H9 (cell line): ENCODE measurements at regions not wholly inside any gene's neighbourhood (a gene's known extent, or its start where the extent isn't known, plus 50 kb on each side); places are given as distances from the start of the nearest gene placed in this dataset.
A peak's percentile ranks its signal among the peaks of the same experiment; 100 is the strongest.

Source experiments
- DNase-seq: peaks from one replicate; pipeline ENCODE4 v3.0.0-alpha.2; 2017
- H2AFZ ChIP-seq: one replicate; pipeline ENCODE4 v1.6.1; 2013; ENCODE audit warnings: mild to moderate bottlenecking, low read length, control low read depth, moderate library complexity
- H2AK5ac ChIP-seq: 2 replicates; pipeline ENCODE4 v1.6.1; 2013; ENCODE audit warnings: low read length, control low read depth, mixed read lengths; ENCODE audit not compliant: insufficient read length
- H2BK120ac ChIP-seq: one replicate; pipeline ENCODE4 v1.6.1; 2013; ENCODE audit warnings: low read depth, mild to moderate bottlenecking, low read length, control low read depth, inconsistent platforms; ENCODE audit not compliant: poor library complexity, severe bottlenecking
- H2BK12ac ChIP-seq: 2 replicates; pipeline ENCODE4 v1.6.1; 2013; ENCODE audit warnings: low read length, control low read depth, mixed read lengths, low read depth; ENCODE audit not compliant: insufficient read length
- H2BK15ac ChIP-seq: 2 replicates; pipeline ENCODE4 v1.6.1; 2013; ENCODE audit warnings: low read depth, low read length, control low read depth
- H2BK20ac ChIP-seq: one replicate; pipeline ENCODE4 v1.6.1; 2013; ENCODE audit warnings: low read depth, mild to moderate bottlenecking, low read length, control low read depth, inconsistent platforms; ENCODE audit not compliant: poor library complexity, severe bottlenecking
- H2BK5ac ChIP-seq: 2 replicates; pipeline ENCODE4 v1.6.1; 2013; ENCODE audit warnings: low read length, control low read depth, mixed read lengths; ENCODE audit not compliant: insufficient read length
- H3K14ac ChIP-seq: 2 replicates; pipeline ENCODE4 v1.6.1; 2013; ENCODE audit warnings: low read length, control low read depth; ENCODE audit not compliant: insufficient read depth
- H3K18ac ChIP-seq: 2 replicates; pipeline ENCODE4 v1.6.1; 2013; ENCODE audit warnings: low read depth, mild to moderate bottlenecking, mixed read lengths, low read length, control low read depth; ENCODE audit not compliant: insufficient read length
- H3K23ac ChIP-seq: 2 replicates; pipeline ENCODE4 v1.6.1; 2013; ENCODE audit warnings: low read length, control low read depth, mixed read lengths, low read depth; ENCODE audit not compliant: insufficient read length
- H3K23me2 ChIP-seq: 2 replicates; pipeline ENCODE4 v1.6.1; 2013; ENCODE audit warnings: low read depth, mild to moderate bottlenecking, mixed read lengths, low read length, control low read depth; ENCODE audit not compliant: insufficient read length, poor library complexity, severe bottlenecking
- H3K27ac ChIP-seq: 2 replicates; pipeline ENCODE4 v1.5.1; 2013; ENCODE audit warnings: low read length, control low read depth, mixed read lengths, low read depth; ENCODE audit not compliant: insufficient read length
- H3K27me3 ChIP-seq: 2 replicates; pipeline ENCODE4 v1.6.1; 2013; ENCODE audit warnings: low read length, control low read depth, inconsistent platforms; ENCODE audit not compliant: insufficient read depth
- H3K4ac ChIP-seq: 2 replicates; pipeline ENCODE4 v1.6.1; 2013; ENCODE audit warnings: low read depth, mild to moderate bottlenecking, control low read depth, inconsistent platforms, low read length, moderate library complexity
- H3K4me1 ChIP-seq: 2 replicates; pipeline ENCODE4 v1.6.1; 2013; ENCODE audit warnings: low read length, control low read depth, inconsistent platforms; ENCODE audit not compliant: insufficient read depth
- H3K4me2 ChIP-seq: 2 replicates; pipeline ENCODE4 v1.6.1; 2013; ENCODE audit warnings: low read length, control low read depth, mixed read lengths; ENCODE audit not compliant: insufficient read length, insufficient read depth
- H3K56ac ChIP-seq: 2 replicates; pipeline ENCODE4 v1.6.1; 2013; ENCODE audit warnings: low read depth, mild to moderate bottlenecking, mixed read lengths, low read length, control low read depth; ENCODE audit not compliant: insufficient read length
- H3K79me1 ChIP-seq: 2 replicates; pipeline ENCODE4 v1.6.1; 2013; ENCODE audit warnings: low read depth, mild to moderate bottlenecking, moderate library complexity, low read length, control low read depth, inconsistent platforms; ENCODE audit not compliant: insufficient read depth, poor library complexity, severe bottlenecking
- H3K79me2 ChIP-seq: 2 replicates; pipeline ENCODE4 v1.6.1; 2013; ENCODE audit warnings: low read length, control low read depth, inconsistent platforms; ENCODE audit not compliant: insufficient read depth
- H3K9ac ChIP-seq: 2 replicates; pipeline ENCODE4 v1.6.1; 2013; ENCODE audit warnings: low read length, control low read depth, mixed read lengths; ENCODE audit not compliant: insufficient read length; ENCODE audit errors: extremely low read depth
- H3K9me3 ChIP-seq: one replicate; pipeline ENCODE4 v1.6.1; 2013; ENCODE audit warnings: low read depth, low read length, inconsistent platforms; ENCODE audit not compliant: control insufficient read depth
- H3T11ph ChIP-seq: one replicate; pipeline ENCODE4 v1.6.1; 2013; ENCODE audit warnings: mild to moderate bottlenecking, low read length, control low read depth, inconsistent platforms
- H4K20me1 ChIP-seq: one replicate; pipeline ENCODE4 v1.6.1; 2013; ENCODE audit not compliant: control insufficient read depth, insufficient read length, insufficient read depth
- H4K5ac ChIP-seq: 2 replicates; pipeline ENCODE4 v1.6.1; 2013; ENCODE audit warnings: low read depth, mild to moderate bottlenecking, mixed read lengths, low read length, control low read depth; ENCODE audit not compliant: insufficient read length
- H4K8ac ChIP-seq: replicated peaks from 2 replicates; pipeline ENCODE4 v1.6.1; 2013; ENCODE audit warnings: low read length, control low read depth, mixed read lengths, low read depth; ENCODE audit not compliant: insufficient read length
- H4K91ac ChIP-seq: 2 replicates; pipeline ENCODE4 v1.6.1; 2013; ENCODE audit warnings: low read depth, mild to moderate bottlenecking, moderate library complexity, mixed read lengths, low read length, control low read depth; ENCODE audit not compliant: insufficient read length
- H3K27ac Mint-ChIP-seq, 3 experiments: 2 replicates in 2 of 3; 3 replicates in 1 of 3; pipeline ENCODE4 v1.8.0; 2020 to 2021; ENCODE audit warnings: mixed read lengths in 3 of 3, mild to moderate bottlenecking in 1 of 3, moderate library complexity in 1 of 3
- H3K27me3 Mint-ChIP-seq: 2 replicates; pipeline ENCODE4 v1.8.0; 2021; ENCODE audit warnings: low read depth, mild to moderate bottlenecking, moderate library complexity, mixed read lengths
- H3K36me3 Mint-ChIP-seq, 3 experiments: 2 replicates in 2 of 3; 3 replicates in 1 of 3; pipeline ENCODE4 v1.8.0; 2020 to 2021; ENCODE audit warnings: low read depth in 3 of 3, mixed read lengths in 3 of 3; ENCODE audit not compliant: insufficient read depth in 1 of 3
- H3K4me1 Mint-ChIP-seq, 2 experiments: 2 replicates each; pipeline ENCODE4 v1.8.0; 2020; ENCODE audit warnings: mixed read lengths in 2 of 2
- H3K4me3 Mint-ChIP-seq, 2 experiments: 2 replicates in 1 of 2; 3 replicates in 1 of 2; pipeline ENCODE4 v1.8.0; 2020 to 2021; ENCODE audit warnings: mild to moderate bottlenecking in 2 of 2, mixed read lengths in 2 of 2, moderate library complexity in 1 of 2
- H3K9me3 Mint-ChIP-seq, 2 experiments: 2 replicates in 1 of 2; 3 replicates in 1 of 2; pipeline ENCODE4 v1.8.0; 2020; ENCODE audit warnings: mild to moderate bottlenecking in 2 of 2, mixed read lengths in 2 of 2, moderate library complexity in 1 of 2
- CTCF ChIP-seq: fragments of 200-600 bp; sonication (generic); conservative IDR thresholded peaks from 3 replicates; pipeline ENCODE4 v1.8.0; 2021; ENCODE audit warnings: antibody characterized with exemption, mild to moderate bottlenecking
- WGBS: extraction: QIAGEN DNeasy Blood & Tissue Kit; methylation state at CpG from one replicate; pipeline ENCODE4 v1.1.7; 2013; ENCODE audit warnings: missing lambda C conversion rate, low lambda C conversion rate, mixed read lengths; ENCODE audit not compliant: insufficient read length; ENCODE audit errors: extremely low coverage; 5-methylcytosine and 5-hydroxymethylcytosine counted together

DNA sequence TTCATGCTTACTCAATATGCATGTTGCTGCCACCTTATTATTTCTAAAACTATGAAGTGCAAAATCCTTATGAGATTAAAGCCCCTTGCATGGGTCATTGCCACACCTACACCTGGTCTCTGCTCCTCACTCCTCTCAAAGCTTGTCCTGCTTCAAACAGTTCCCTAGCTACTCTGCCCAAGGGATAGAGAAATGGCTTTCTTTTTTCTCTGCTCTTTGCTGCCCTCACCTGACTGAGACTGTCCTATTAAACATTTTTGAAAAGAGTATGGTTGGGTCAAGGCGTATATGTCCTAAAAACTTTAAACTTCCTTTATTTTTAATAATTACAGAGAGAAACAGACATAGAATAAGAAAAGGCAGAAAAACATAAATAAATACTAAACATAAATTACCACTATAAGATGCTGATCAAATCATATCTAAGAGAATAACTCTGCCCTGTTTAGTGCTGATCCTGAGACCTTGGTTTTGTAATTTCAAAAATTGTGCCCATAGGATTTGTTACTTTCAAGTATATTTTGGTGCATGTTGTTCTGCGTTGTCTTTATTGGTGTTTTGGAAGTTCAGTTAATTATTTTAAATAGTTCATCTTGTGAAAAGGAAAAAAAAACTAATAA lies 704.9 kb upstream of the PABPC4L start:
- Histone ChIP-seq H4K8ac (no peak overlapping the region), H2AK5ac (no peak overlapping the region), H3K23ac (no peak overlapping the region), H2AFZ (no peak overlapping the region), H3K9me3 (no peaks in the 10 kb centered on the region), H3K79me2 (no peaks in the 10 kb centered on the region), H3K79me1 (no peaks in the 10 kb centered on the region), H2BK120ac (no peak overlapping the region), H3K4me1 (no peaks in the 10 kb centered on the region; the same call in 1 of the 2 replicates), H3K56ac (no peak overlapping the region), H2BK5ac (no peak overlapping the region), H2BK20ac (no peak overlapping the region), H3K4ac (no peak overlapping the region), H2BK12ac (no peak overlapping the region), H4K5ac (no peak overlapping the region), H3K14ac (no peak overlapping the region), H4K91ac (no peak overlapping the region), H4K20me1 (no peaks in the 10 kb centered on the region), H3K18ac (no peak overlapping the region), H3K4me2 (no peak overlapping the region), H3T11ph (no peak overlapping the region), H3K23me2 (no peaks in the 10 kb centered on the region), H3K27ac (no peak overlapping the region), H2BK15ac (no peak overlapping the region), H3K27me3 (no peaks in the 10 kb centered on the region), H3K9ac (no peak overlapping the region)
- DNase-seq: peak; percentile 34
- TF ChIP-seq CTCF: peak; percentile 73
- Mint-ChIP-seq H3K36me3 (peaks cover 0 to 9% (median 0%) of the 10 kb centered on the region in 3 experiments; a peak in 2 of 7 replicates), H3K9me3 (peaks cover 0 to 5% of the 10 kb centered on the region in 2 experiments; a peak in 1 of 5 replicates), H3K4me1 (peaks cover 17 to 38% of the 10 kb centered on the region in 2 experiments), H3K27me3 (no peaks in the 10 kb centered on the region), H3K27ac (peak overlapping the region in 1 of 3 experiments; percentile 71; a peak in 1 of 7 replicates), H3K4me3 (no peak overlapping the region)
- WGBS: no CpG with 5 or more reads among the region's 2 CpGs
